VCaP (cell line): ENCODE measurements at regions not wholly inside any gene's neighbourhood (a gene's known extent, or its start where the extent isn't known, plus 50 kb on each side); places are given as distances from the start of the nearest gene placed in this dataset.

Experiments
- H3K27ac ChIP-seq: fragments of 450-650 bp; 2 replicates; pipeline ENCODE4 v1.5.1; 2017
- CTCF ChIP-seq: fragments of 450-650 bp; conservative IDR thresholded peaks from 2 replicates; pipeline ENCODE4 v1.5.1; 2017; ENCODE audit warnings: mild to moderate bottlenecking, moderate library complexity

GRCh38 chr20:19895761-19896160, 121.4 kb upstream of the NAA20 start:
- TF ChIP-seq CTCF: no peak

GRCh38 chr20:19897891-19898290, 119.3 kb upstream of the NAA20 start:
- no peak for TF ChIP-seq CTCF
- no peak overlapping the region for H3K27ac ChIP-seq

More at GRCh38 chr20:19895761-19896160, 121.4 kb upstream of the NAA20 start:
- H3K27ac ChIP-seq: no peak overlapping the region

GRCh38 chr20:19901226-19901625, 115.9 kb upstream of the NAA20 start:
- TF ChIP-seq CTCF: no peak
- H3K27ac ChIP-seq: no peak overlapping the region

- peak; percentile 74 for TF ChIP-seq CTCF
- peak overlapping the region; percentile 13 for H3K27ac ChIP-seq
Measured at GRCh38 chr20:19903168-19903811, 113.9 kb upstream of the NAA20 start.

GRCh38 chr20:19907326-19908056, 109.7 kb upstream of the NAA20 start:
- no peak for TF ChIP-seq CTCF
- H3K27ac ChIP-seq: no peak overlapping the region

- no peak for TF ChIP-seq CTCF
- no peak overlapping the region for H3K27ac ChIP-seq
Measured at GRCh38 chr20:19908576-19908975, 108.6 kb upstream of the NAA20 start.

- TF ChIP-seq CTCF: no peak
- no peak overlapping the region for H3K27ac ChIP-seq
Measured at GRCh38 chr20:19909725-19910124, 107.4 kb upstream of the NAA20 start.
